ENCODE measurements at regions not wholly inside any gene's neighbourhood (a gene's known extent, or its start where the extent isn't known, plus 50 kb on each side); places are given as distances from the start of the nearest gene placed in this dataset.

DNA sequence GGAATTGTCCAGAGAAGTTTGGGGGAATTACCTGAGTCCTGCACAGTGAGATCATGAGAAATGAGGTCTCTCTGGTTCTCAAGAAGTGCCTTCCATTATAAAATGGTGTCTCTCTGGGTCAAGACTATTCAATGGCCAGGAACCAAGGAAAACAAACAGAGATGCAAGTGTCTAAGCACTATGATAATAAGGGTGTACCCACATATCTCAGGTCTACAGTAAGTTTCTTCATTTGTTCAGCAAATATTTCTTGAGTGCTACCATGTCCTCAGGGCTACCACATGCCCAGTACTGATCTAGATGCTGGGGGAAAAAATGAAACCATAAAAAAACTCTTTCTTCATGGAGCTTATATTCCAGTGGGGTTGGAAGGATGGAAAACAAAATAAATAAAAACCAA is 170.0 kb downstream of the ACKR3 start:
- Histone ChIP-seq H3K4ac (replicated peaks; ENCODE audit: insufficient read length, low read depth, low read length) (no peak overlapping the region), H3K18ac (ENCODE audit: extremely low read depth, low read length) (no peak overlapping the region), H4K20me1 (replicated peaks in 1 of 2; ENCODE audit: control insufficient read depth in 1 of 2, insufficient read depth in 2 of 2, low read length in 2 of 2) (peaks cover 0 to 2% of the 10 kb centered on the region in 2 experiments), H3K27ac (ENCODE audit: low read depth, low read length) (no peak overlapping the region), H3K56ac (replicated peaks; ENCODE audit: insufficient read length, low read depth, low read length) (no peak overlapping the region), H3K36me3 (ENCODE audit: control insufficient read depth in 2 of 4, insufficient read depth in 4 of 4, low read length in 3 of 4) (no peaks in the 10 kb centered on the region), H4K5ac (ENCODE audit: insufficient read length, low read depth, low read length) (no peak overlapping the region), H2AK5ac (ENCODE audit: low read depth, low read length) (no peak overlapping the region), H3K79me2 (ENCODE audit: control insufficient read depth in 1 of 2, insufficient read depth in 2 of 2, low read length in 2 of 2) (no peaks in the 10 kb centered on the region), H3K79me1 (ENCODE audit: low read depth, low read length) (no peaks in the 10 kb centered on the region), H3K23ac (ENCODE audit: insufficient read length) (no peak overlapping the region), H3K14ac (ENCODE audit: insufficient read length) (no peak overlapping the region), H4K8ac (ENCODE audit: extremely low read depth, insufficient read depth, low read length) (no peak overlapping the region), H2BK12ac (ENCODE audit: low read depth, low read length) (no peak overlapping the region), H4K91ac (replicated peaks; ENCODE audit: insufficient read length, low read length) (no peak overlapping the region), H3K9me3 (ENCODE audit: insufficient read depth in 2 of 2, low read depth in 1 of 2, low read length in 1 of 2) (no peaks in the 10 kb centered on the region), H2BK5ac (ENCODE audit: low read depth, low read length) (no peak overlapping the region), H3K4me3 (ENCODE audit: extremely low read depth in 1 of 4, insufficient read depth in 2 of 4, low read depth in 3 of 4, low read length in 4 of 4) (no peak overlapping the region), H3K9ac (replicated peaks in 1 of 4; ENCODE audit: extremely low read depth in 1 of 4, low read depth in 3 of 4, low read length in 3 of 4) (no peak overlapping the region), H3K4me2 (ENCODE audit: insufficient read depth in 1 of 2, low read depth in 2 of 2, low read length in 2 of 2) (no peak overlapping the region), H3K23me2 (ENCODE audit: low read depth, low read length) (peaks cover 9% of the 10 kb centered on the region; the same call in 1 of the 2 replicates), H2AFZ (ENCODE audit: low read length) (no peak overlapping the region), H3K27me3 (replicated peaks in 1 of 4; ENCODE audit: control insufficient read depth in 3 of 4, extremely low read depth in 1 of 4, insufficient read depth in 3 of 4, low read length in 3 of 4) (no peaks in the 10 kb centered on the region), H2BK120ac (replicated peaks; ENCODE audit: low read depth, low read length) (no peak overlapping the region), H2BK20ac (ENCODE audit: low read length) (no peak overlapping the region), H2BK15ac (ENCODE audit: low read length) (no peak overlapping the region), H3K4me1 (replicated peaks in 1 of 4; ENCODE audit: control insufficient read depth in 3 of 4, insufficient read depth in 4 of 4, low read length in 3 of 4) (peaks cover 0 to 2% (median 0%) of the 10 kb centered on the region in 4 experiments; a peak in 1 of 7 replicates)
- ChIA-PET POLR2A (ENCODE audit: partially characterized antibody) (no interaction called here), CTCF (ENCODE audit: partially characterized antibody) (interaction anchor here (0.7 to 1.2 kb wide), 3 partner anchors 13 to 320 kb away, joined by 3 read pairs; no protein-coding TSS in a partner anchor)
- DNase-seq (ENCODE audit: low read depth in 1 of 2, low spot score in 2 of 2) = no peak
- FAIRE-seq = no peak
- TF ChIP-seq BRCA1 (IDR thresholded peaks at IDR 0.05; ENCODE audit: low read depth, low read length) (no peak), ZNF274 (IDR thresholded peaks at IDR 0.05; ENCODE audit: borderline replicate concordance, extremely low read depth, low read length) (no peak), CTBP2 (IDR thresholded peaks at IDR 0.05; ENCODE audit: borderline replicate concordance, insufficient read depth, insufficient read length, low read length) (no peak), RFX5 (IDR thresholded peaks at IDR 0.05; ENCODE audit: borderline replicate concordance, low read depth, low read length) (no peak), TEAD4 (IDR thresholded peaks at IDR 0.05; ENCODE audit: low read depth, low read length) (no peak), TBP (IDR thresholded peaks at IDR 0.05; ENCODE audit: low read depth, low read length) (no peak), POLR2AphosphoS5 (IDR thresholded peaks at IDR 0.05; ENCODE audit: low read depth, low read length) (no peak), HDAC2 (IDR thresholded peaks at IDR 0.05; ENCODE audit: borderline replicate concordance in 1 of 2, low read depth in 2 of 2, low read length in 2 of 2) (no peak), PHF8 (conservative IDR thresholded peaks at IDR 0.05; ENCODE audit: low read depth, low read length) (no peak), CHD1 (IDR thresholded peaks at IDR 0.05; ENCODE audit: low read depth, low read length) (no peak), NANOG (IDR thresholded peaks at IDR 0.05; ENCODE audit: insufficient read depth, low read depth, low read length, poor library complexity, severe bottlenecking) (no peak), NRF1 (IDR thresholded peaks at IDR 0.05; ENCODE audit: low read depth, low read length) (no peak), POU5F1 (IDR thresholded peaks at IDR 0.05; ENCODE audit: low read depth, low read length) (no peak), BCL11A (IDR thresholded peaks at IDR 0.05; ENCODE audit: low read depth in 2 of 2, low read length in 2 of 2) (no peak), SIRT6 (IDR thresholded peaks at IDR 0.05; ENCODE audit: low read length) (no peak)
- TF ChIP-seq, protein P1, sequence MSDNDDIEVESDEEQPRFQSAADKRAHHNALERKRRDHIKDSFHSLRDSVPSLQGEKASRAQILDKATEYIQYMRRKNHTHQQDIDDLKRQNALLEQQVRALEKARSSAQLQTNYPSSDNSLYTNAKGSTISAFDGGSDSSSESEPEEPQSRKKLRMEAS (IDR thresholded peaks at IDR 0.05) = no peak

All from H1 (cell line).